Trophoblast cell (in vitro differentiated cells and primary cell): ENCODE measurements at regions not wholly inside any gene's neighbourhood (a gene's known extent, or its start where the extent isn't known, plus 50 kb on each side); places are given as distances from the start of the nearest gene placed in this dataset.

Source experiments
- DNase-seq, 2 donors: peaks; one replicate each; pipeline ENCODE4 v3.0.0-alpha.2; 2016
- H2AFZ ChIP-seq: 2 replicates; pipeline ENCODE4 v1.6.1; 2013; ENCODE audit warnings: low read length, moderate library complexity, mild to moderate bottlenecking; ENCODE audit not compliant: insufficient read depth, poor library complexity
- H2AK5ac ChIP-seq: 2 replicates; pipeline ENCODE4 v1.6.1; 2013; ENCODE audit warnings: mild to moderate bottlenecking, low read length
- H2BK120ac ChIP-seq: 2 replicates; pipeline ENCODE4 v1.6.1; 2013; ENCODE audit warnings: low read length, mild to moderate bottlenecking, moderate library complexity; ENCODE audit not compliant: insufficient read depth, poor library complexity
- H2BK12ac ChIP-seq: 2 replicates; pipeline ENCODE4 v1.6.1; 2013; ENCODE audit warnings: mild to moderate bottlenecking, low read length, moderate library complexity
- H2BK5ac ChIP-seq: 2 replicates; pipeline ENCODE4 v1.6.1; 2013; ENCODE audit warnings: low read length, low read depth, moderate library complexity, mild to moderate bottlenecking; ENCODE audit not compliant: poor library complexity
- H3K14ac ChIP-seq: 2 replicates; pipeline ENCODE4 v1.6.1; 2013; ENCODE audit warnings: mild to moderate bottlenecking, low read length
- H3K18ac ChIP-seq: 2 replicates; pipeline ENCODE4 v1.6.1; 2013; ENCODE audit warnings: mild to moderate bottlenecking, low read length
- H3K23ac ChIP-seq: 2 replicates; pipeline ENCODE4 v1.6.1; 2013; ENCODE audit warnings: low read length
- H3K27ac ChIP-seq: 2 replicates; pipeline ENCODE4 v1.5.1; 2013; ENCODE audit warnings: low read depth, mild to moderate bottlenecking, inconsistent platforms, low read length, moderate library complexity
- H3K27me3 ChIP-seq: 2 replicates; pipeline ENCODE4 v1.6.1; 2013; ENCODE audit warnings: inconsistent platforms, mild to moderate bottlenecking, low read length, moderate library complexity; ENCODE audit not compliant: insufficient read depth
- H3K36me3 ChIP-seq, 2 experiments: 1 replicate in 1 of 2; 2 replicates in 1 of 2; pipeline ENCODE4 v1.6.1; 2013; ENCODE audit warnings: low read length in 2 of 2, mild to moderate bottlenecking in 2 of 2, moderate library complexity in 1 of 2; ENCODE audit not compliant: insufficient read depth in 2 of 2, control insufficient read depth in 1 of 2
- H3K4ac ChIP-seq: 2 replicates; pipeline ENCODE4 v1.6.1; 2013; ENCODE audit warnings: low read depth, mild to moderate bottlenecking, low read length, moderate library complexity
- H3K4me1 ChIP-seq, 2 experiments: 1 replicate in 1 of 2; 2 replicates in 1 of 2; pipeline ENCODE4 v1.6.1; 2013; ENCODE audit warnings: low read length in 2 of 2, mild to moderate bottlenecking in 2 of 2, moderate library complexity in 1 of 2; ENCODE audit not compliant: insufficient read depth in 2 of 2, control insufficient read depth in 1 of 2
- H3K4me2 ChIP-seq: 2 replicates; pipeline ENCODE4 v1.6.1; 2013; ENCODE audit warnings: inconsistent platforms, mild to moderate bottlenecking, low read length, moderate library complexity
- H3K4me3 ChIP-seq: 2 replicates; pipeline ENCODE4 v1.5.1; 2013; ENCODE audit warnings: mild to moderate bottlenecking, low read depth, low read length, inconsistent platforms
- H3K79me1 ChIP-seq: one replicate; pipeline ENCODE4 v1.6.1; 2013; ENCODE audit warnings: low read length
- H3K79me2 ChIP-seq: 2 replicates; pipeline ENCODE4 v1.6.1; 2013; ENCODE audit warnings: low read length, mild to moderate bottlenecking; ENCODE audit not compliant: control insufficient read depth, insufficient read depth, poor library complexity
- H3K9ac ChIP-seq: 2 replicates; pipeline ENCODE4 v1.6.1; 2013; ENCODE audit warnings: mild to moderate bottlenecking, low read length
- H3K9me3 ChIP-seq: 2 replicates; pipeline ENCODE4 v1.6.1; 2013; ENCODE audit warnings: low read depth, mild to moderate bottlenecking, control low read depth, inconsistent platforms, low read length; ENCODE audit not compliant: insufficient read depth
- H4K12ac ChIP-seq: 2 replicates; pipeline ENCODE4 v1.6.1; 2013; ENCODE audit warnings: low read depth, mild to moderate bottlenecking, low read length, moderate library complexity
- H4K8ac ChIP-seq: 2 replicates; pipeline ENCODE4 v1.6.1; 2013; ENCODE audit warnings: low read depth, mild to moderate bottlenecking, low read length, moderate library complexity
- H4K91ac ChIP-seq: one replicate; pipeline ENCODE4 v1.6.1; 2013; ENCODE audit warnings: low read depth, mild to moderate bottlenecking, low read length, moderate library complexity
- WGBS: extraction: QIAGEN DNeasy Blood & Tissue Kit; methylation state at CpG from one replicate; pipeline ENCODE4 v1.1.7; 2013; ENCODE audit warnings: missing lambda C conversion rate; ENCODE audit not compliant: insufficient read length, insufficient coverage; ENCODE audit errors: extremely low coverage; 5-methylcytosine and 5-hydroxymethylcytosine counted together

DNA sequence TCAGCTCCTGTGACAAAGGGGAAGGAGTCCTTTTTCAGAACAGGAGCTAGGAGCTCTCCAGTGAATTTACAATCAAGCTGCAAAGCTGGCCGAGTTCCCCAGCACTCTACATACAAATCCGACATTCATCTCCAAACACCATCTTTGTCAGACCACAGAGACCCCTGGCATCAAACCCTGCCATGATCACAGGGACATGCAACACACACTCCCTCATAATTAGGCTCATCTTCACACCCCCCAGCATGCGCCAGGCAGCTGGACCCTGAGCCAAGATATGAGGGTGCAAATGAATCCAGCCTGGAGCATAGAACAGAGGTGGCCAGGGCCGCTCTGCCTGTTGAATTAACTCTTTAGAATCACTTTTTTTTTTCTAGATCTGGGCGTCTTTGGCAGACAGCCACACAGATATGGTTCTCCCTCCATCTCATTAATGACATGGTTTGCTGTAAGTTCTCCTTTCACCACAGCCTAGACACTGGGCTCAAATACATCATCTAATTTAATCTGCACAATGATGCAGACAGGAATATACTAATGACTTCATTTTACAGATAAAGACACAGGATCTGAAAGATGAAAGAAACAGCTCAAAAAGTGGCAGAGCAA lies 366.3 kb downstream of the NPIPA8 start:
- Histone ChIP-seq H3K4me2 (no peak overlapping the region), H3K36me3 (no peaks in the 10 kb centered on the region), H3K23ac (no peak overlapping the region), H3K18ac (no peak overlapping the region), H2BK120ac (no peak overlapping the region), H3K79me2 (no peaks in the 10 kb centered on the region), H3K79me1 (no peaks in the 10 kb centered on the region), H2BK5ac (no peak overlapping the region), H3K4ac (no peak overlapping the region), H3K27ac (no peak overlapping the region), H4K12ac (no peak overlapping the region), H2BK12ac (no peak overlapping the region), H2AFZ (no peak overlapping the region), H3K27me3 (no peaks in the 10 kb centered on the region), H3K14ac (no peak overlapping the region), H3K9me3 (no peaks in the 10 kb centered on the region), H4K91ac (no peak overlapping the region), H4K8ac (no peak overlapping the region), H3K4me3 (no peak overlapping the region), H3K4me1 (no peaks in the 10 kb centered on the region), H3K9ac (no peak overlapping the region), H2AK5ac (no peak overlapping the region)
- WGBS, result no CpG with 5 or more reads among the region's 5 CpGs
- DNase-seq, result no peak

DNA sequence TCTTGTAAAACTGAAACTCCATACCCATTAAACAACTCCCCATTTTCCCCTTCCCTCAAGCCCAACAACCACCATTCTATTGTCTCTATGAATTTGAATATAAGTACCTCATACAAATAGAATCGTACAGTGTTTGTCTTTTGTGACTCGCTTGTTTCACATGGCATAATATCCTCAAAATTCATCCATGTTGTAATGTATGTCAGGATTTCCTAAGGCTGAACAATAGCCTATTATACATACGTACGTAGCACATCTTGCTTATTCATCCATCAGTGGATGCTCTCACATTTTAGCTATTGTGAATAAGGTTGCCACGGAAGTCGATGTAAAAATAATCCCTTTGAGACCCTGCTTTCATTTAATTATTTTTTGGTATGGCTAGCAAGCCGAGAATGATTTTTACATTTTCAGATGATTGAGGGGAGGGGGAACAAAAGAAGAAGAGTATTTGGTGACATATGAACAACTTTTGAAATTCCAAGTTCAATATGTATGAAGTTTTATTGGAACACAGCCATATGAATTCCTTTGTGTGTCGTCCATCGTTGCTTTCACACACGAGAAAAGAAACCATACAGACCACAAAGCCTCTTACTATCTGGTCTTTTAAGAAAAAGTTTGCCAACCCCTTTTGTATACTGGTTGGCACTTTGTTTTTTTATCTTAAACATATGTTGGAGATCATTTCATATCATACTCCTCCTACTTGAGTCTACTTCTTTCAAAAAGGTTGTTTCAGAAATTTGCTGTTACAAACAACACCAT lies 371.2 kb downstream of the NPIPA8 start:
- WGBS, result no CpG with 5 or more reads among the region's 10 CpGs
- no peak for DNase-seq

DNA sequence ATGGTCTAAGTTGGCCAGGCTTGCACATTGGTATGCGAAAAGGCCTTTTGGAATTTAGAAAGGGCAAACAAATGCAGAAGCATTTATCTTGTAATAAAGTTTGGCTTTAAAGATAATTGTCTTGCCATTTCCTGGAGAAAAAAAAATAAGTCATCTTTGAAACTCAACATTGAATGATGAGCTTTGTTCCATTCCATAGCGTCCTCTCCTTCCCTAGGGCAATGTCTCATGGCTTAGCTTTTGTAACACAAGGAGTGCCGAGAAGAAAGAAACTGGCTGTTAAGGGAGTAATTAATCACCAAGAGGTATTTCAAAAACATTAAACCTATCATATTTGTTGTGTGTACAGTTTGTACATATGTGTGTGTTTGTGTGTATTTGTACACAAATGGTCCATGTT lies 372.3 kb downstream of the NPIPA8 start:
- Histone ChIP-seq H3K27ac (no peak overlapping the region), H2BK120ac (no peak overlapping the region), H3K18ac (no peak overlapping the region), H2BK12ac (no peak overlapping the region), H3K79me2 (no peaks in the 10 kb centered on the region), H3K36me3 (no peaks in the 10 kb centered on the region), H3K4me2 (no peak overlapping the region), H2BK5ac (no peak overlapping the region), H3K4me3 (no peak overlapping the region), H3K23ac (no peak overlapping the region), H3K14ac (no peak overlapping the region), H4K8ac (no peak overlapping the region), H3K79me1 (no peaks in the 10 kb centered on the region), H2AFZ (no peak overlapping the region), H3K4me1 (peaks cover 5% of the 10 kb centered on the region in 2 experiments), H3K4ac (no peak overlapping the region), H2AK5ac (no peak overlapping the region), H4K12ac (no peak overlapping the region), H3K9me3 (no peaks in the 10 kb centered on the region), H3K9ac (no peak overlapping the region), H4K91ac (no peak overlapping the region), H3K27me3 (no peaks in the 10 kb centered on the region)
- DNase-seq, result no peak
- no CpG with 5 or more reads among the region's 3 CpGs for WGBS

More for the DNA sequence above, 371.2 kb downstream of the NPIPA8 start:
- Histone ChIP-seq H3K9me3 (no peaks in the 10 kb centered on the region), H3K4me3 (no peak overlapping the region), H3K4me2 (no peak overlapping the region), H3K4ac (no peak overlapping the region), H3K23ac (no peak overlapping the region), H2AFZ (no peak overlapping the region), H3K79me1 (no peaks in the 10 kb centered on the region), H2BK12ac (no peak overlapping the region), H3K27ac (no peak overlapping the region), H4K12ac (no peak overlapping the region), H4K91ac (no peak overlapping the region), H2BK120ac (no peak overlapping the region), H3K27me3 (no peaks in the 10 kb centered on the region), H3K4me1 (peaks cover 5% of the 10 kb centered on the region in 2 experiments), H2BK5ac (no peak overlapping the region), H3K36me3 (no peaks in the 10 kb centered on the region), H4K8ac (no peak overlapping the region), H3K14ac (no peak overlapping the region), H2AK5ac (no peak overlapping the region), H3K18ac (no peak overlapping the region), H3K79me2 (no peaks in the 10 kb centered on the region), H3K9ac (no peak overlapping the region)

DNA sequence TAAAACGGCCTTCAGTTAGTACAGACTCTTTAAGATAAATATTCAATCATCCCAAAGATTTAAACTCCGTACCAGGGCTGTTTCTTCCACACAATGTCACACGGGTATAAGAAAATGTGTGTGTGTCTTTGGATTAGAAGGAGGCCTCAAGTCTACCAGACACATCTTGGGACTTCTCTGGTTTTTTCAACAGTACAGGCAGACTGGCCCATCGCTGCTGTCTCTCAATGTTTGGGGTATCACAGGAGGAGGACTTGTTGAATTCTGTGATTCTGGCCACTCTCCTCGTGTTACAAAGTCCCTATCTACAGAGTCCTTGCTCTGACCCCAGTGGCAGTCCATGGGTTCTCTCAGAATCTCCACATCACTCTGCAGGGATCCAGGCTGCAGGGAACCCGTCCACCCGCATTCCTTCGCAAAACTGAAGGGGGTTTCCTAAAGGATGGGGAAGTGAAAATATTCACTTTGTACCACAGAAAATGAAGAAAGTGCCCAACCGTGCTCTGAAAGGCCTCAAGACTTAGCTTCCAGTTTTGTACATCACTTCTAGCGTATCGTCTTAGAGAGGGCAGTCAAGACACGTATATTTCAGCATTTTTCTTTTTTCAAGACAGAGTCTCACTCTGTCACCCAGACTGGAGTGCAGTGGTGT lies 373.2 kb downstream of the NPIPA8 start:
- H3K79me2 ChIP-seq, result no peaks in the 10 kb centered on the region
- H3K14ac ChIP-seq, result no peak overlapping the region
- H3K4me2 ChIP-seq, result no peak overlapping the region
- H4K8ac ChIP-seq, result no peak overlapping the region
- H3K9me3 ChIP-seq, result no peaks in the 10 kb centered on the region
- no peak overlapping the region for H2AFZ ChIP-seq
- no peak overlapping the region for H3K18ac ChIP-seq
- no peaks in the 10 kb centered on the region for H3K36me3 ChIP-seq
- peaks cover 5% of the 10 kb centered on the region in 2 experiments for H3K4me1 ChIP-seq
- H2BK12ac ChIP-seq, result no peak overlapping the region
- no peak overlapping the region for H4K91ac ChIP-seq
- no peak overlapping the region for H2BK5ac ChIP-seq
- H3K79me1 ChIP-seq, result no peaks in the 10 kb centered on the region
- H3K9ac ChIP-seq, result no peak overlapping the region
- no peak overlapping the region for H2AK5ac ChIP-seq
- no peak overlapping the region for H3K23ac ChIP-seq
- no peak overlapping the region for H4K12ac ChIP-seq
- no peak overlapping the region for H3K27ac ChIP-seq
- H3K27me3 ChIP-seq, result no peaks in the 10 kb centered on the region
- no peak overlapping the region for H3K4ac ChIP-seq
- DNase-seq, result no peak
- no CpG with 5 or more reads among the region's 12 CpGs for WGBS
- H3K4me3 ChIP-seq, result no peak overlapping the region
- H2BK120ac ChIP-seq, result no peak overlapping the region
